Suprapubic skin (tissue), 3 donors: ENCODE measurements at regions not wholly inside any gene's neighbourhood (a gene's known extent, or its start where the extent isn't known, plus 50 kb on each side); places are given as distances from the start of the nearest gene placed in this dataset.

Experiments
- CTCF ChIP-seq, 2 donors: fragments of 200-600 bp in 1 of 2; fragments of 450-650 bp in 1 of 2; sonication (generic) in 1 of 2; IDR thresholded peaks; one replicate each; pipeline ENCODE4 v1.5.1; 2016 to 2019; ENCODE audit warnings: antibody characterized with exemption in 2 of 2, mild to moderate bottlenecking in 1 of 2, moderate library complexity in 1 of 2
- EP300 ChIP-seq: sonication (generic); formaldehyde crosslinking; IDR thresholded peaks from one replicate; pipeline ENCODE4 v1.6.1; 2017; ENCODE audit warnings: antibody characterized with exemption

GRCh38 chr9:124183772-124184171, 74.0 kb upstream of the NEK6 start:
- TF ChIP-seq CTCF (IDR thresholded peaks at IDR 0.05) (no peak), EP300 (no peak)
